Natural killer cell (primary cell): ENCODE measurements at regions not wholly inside any gene's neighbourhood (a gene's known extent, or its start where the extent isn't known, plus 50 kb on each side); places are given as distances from the start of the nearest gene placed in this dataset.

Experiments
- ATAC-seq, 3 donors: fragments of 150-1000 bp in 2 of 3; fragments of 200-7000 bp in 1 of 3; cut with Tn5 transposase; 1 replicate in 1 of 3; 2 replicates in 2 of 3; pipeline ENCODE4 v1.10.0; 2021; ENCODE audit warnings: mild to moderate bottlenecking in 2 of 3, moderate library complexity in 2 of 3
- DNase-seq, 2 donors: peaks; one replicate each; pipeline versions ENCODE4 v3.0.0 to v3.0.0-alpha.2; 2013 to 2021; ENCODE audit warnings: mixed read lengths in 1 of 2
- H3K27ac ChIP-seq: one replicate; pipeline ENCODE4 v1.5.1; 2013; ENCODE audit warnings: mild to moderate bottlenecking, low read length
- H3K27me3 ChIP-seq: one replicate; pipeline ENCODE4 v1.6.1; 2013; ENCODE audit warnings: low read length; ENCODE audit not compliant: control insufficient read depth, insufficient read depth
- H3K36me3 ChIP-seq: one replicate; pipeline ENCODE4 v1.6.1; 2013; ENCODE audit warnings: low read length; ENCODE audit not compliant: control insufficient read depth, insufficient read depth
- H3K4me1 ChIP-seq: one replicate; pipeline ENCODE4 v1.6.1; 2013; ENCODE audit warnings: low read length; ENCODE audit not compliant: control insufficient read depth, insufficient read depth
- H3K4me3 ChIP-seq: one replicate; pipeline ENCODE4 v1.5.1; 2013; ENCODE audit warnings: low read length
- H3K9me3 ChIP-seq: one replicate; pipeline ENCODE4 v1.6.1; 2013; ENCODE audit warnings: low read length; ENCODE audit not compliant: control insufficient read depth, insufficient read depth
- H3K27ac Mint-ChIP-seq, 2 donors: one replicate each; pipeline ENCODE4 v1.8.0; 2022; ENCODE audit warnings: mild to moderate bottlenecking in 2 of 2, mixed read lengths in 2 of 2, moderate library complexity in 1 of 2
- H3K27me3 Mint-ChIP-seq, 2 donors: one replicate each; pipeline ENCODE4 v1.8.0; 2022; ENCODE audit warnings: low read depth in 2 of 2, mixed read lengths in 2 of 2
- H3K36me3 Mint-ChIP-seq: one replicate; pipeline ENCODE4 v1.8.0; 2022; ENCODE audit warnings: mixed read lengths
- H3K4me1 Mint-ChIP-seq, 2 donors: one replicate each; pipeline ENCODE4 v1.8.0; 2022; ENCODE audit warnings: mixed read lengths in 2 of 2
- H3K4me3 Mint-ChIP-seq: one replicate; pipeline ENCODE4 v1.8.0; 2022; ENCODE audit warnings: mild to moderate bottlenecking, moderate library complexity, mixed read lengths
- H3K9me3 Mint-ChIP-seq, 2 donors: one replicate each; pipeline ENCODE4 v1.8.0; 2022; ENCODE audit warnings: mixed read lengths in 2 of 2
- WGBS: methylation state at CpG from one replicate; pipeline ENCODE4 v1.1.7; 2013; ENCODE audit warnings: missing lambda C conversion rate; ENCODE audit not compliant: insufficient coverage; 5-methylcytosine and 5-hydroxymethylcytosine counted together
- intact Hi-C: fragments of 100-400 bp; cut with micrococcal nuclease; formaldehyde crosslinking; loops from one replicate; pipeline ENCODE4 v1.14.2; 2022
- TF ChIP-seq, protein P1 (sequence below): fragments of 200-600 bp; IDR thresholded peaks from one replicate; pipeline ENCODE4 v1.8.0; 2022; ENCODE audit warnings: antibody characterized with exemption

- TF ChIP-seq, protein P1, sequence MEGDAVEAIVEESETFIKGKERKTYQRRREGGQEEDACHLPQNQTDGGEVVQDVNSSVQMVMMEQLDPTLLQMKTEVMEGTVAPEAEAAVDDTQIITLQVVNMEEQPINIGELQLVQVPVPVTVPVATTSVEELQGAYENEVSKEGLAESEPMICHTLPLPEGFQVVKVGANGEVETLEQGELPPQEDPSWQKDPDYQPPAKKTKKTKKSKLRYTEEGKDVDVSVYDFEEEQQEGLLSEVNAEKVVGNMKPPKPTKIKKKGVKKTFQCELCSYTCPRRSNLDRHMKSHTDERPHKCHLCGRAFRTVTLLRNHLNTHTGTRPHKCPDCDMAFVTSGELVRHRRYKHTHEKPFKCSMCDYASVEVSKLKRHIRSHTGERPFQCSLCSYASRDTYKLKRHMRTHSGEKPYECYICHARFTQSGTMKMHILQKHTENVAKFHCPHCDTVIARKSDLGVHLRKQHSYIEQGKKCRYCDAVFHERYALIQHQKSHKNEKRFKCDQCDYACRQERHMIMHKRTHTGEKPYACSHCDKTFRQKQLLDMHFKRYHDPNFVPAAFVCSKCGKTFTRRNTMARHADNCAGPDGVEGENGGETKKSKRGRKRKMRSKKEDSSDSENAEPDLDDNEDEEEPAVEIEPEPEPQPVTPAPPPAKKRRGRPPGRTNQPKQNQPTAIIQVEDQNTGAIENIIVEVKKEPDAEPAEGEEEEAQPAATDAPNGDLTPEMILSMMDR: no peak
- Histone ChIP-seq H3K36me3 (no peaks in the 10 kb centered on the region), H3K27ac (no peak overlapping the region), H3K27me3 (peaks cover 2% of the 10 kb centered on the region), H3K4me1 (no peaks in the 10 kb centered on the region), H3K4me3 (no peak overlapping the region), H3K9me3 (no peaks in the 10 kb centered on the region)
- no peak for ATAC-seq
- intact Hi-C loops: no loop called here
- no peaks in the 10 kb centered on the region for H3K9me3 Mint-ChIP-seq
- no peak overlapping the region for H3K27ac Mint-ChIP-seq
- 100% methylated on average over 1 of the region's 2 CpGs for WGBS
- DNase-seq: no peak
- H3K4me3 Mint-ChIP-seq: no peak overlapping the region
- H3K36me3 Mint-ChIP-seq: no peaks in the 10 kb centered on the region
- H3K27me3 Mint-ChIP-seq: peaks cover 5 to 37% of the 10 kb centered on the region in 2 donors
- H3K4me1 Mint-ChIP-seq: no peaks in the 10 kb centered on the region
Observed at GRCh38 chrX:110437686-110438085, 79.0 kb downstream of the RTL9 start.

- intact Hi-C loops: no loop called here
- no peak overlapping the region for H3K27ac Mint-ChIP-seq
- DNase-seq: no peak
- no peak overlapping the region for H3K4me3 ChIP-seq
- no peak for ATAC-seq
- WGBS: 80% methylated on average over 11 of the region's 11 CpGs
- H3K4me3 Mint-ChIP-seq: no peak overlapping the region
- no peaks in the 10 kb centered on the region for H3K9me3 ChIP-seq
- H3K27ac ChIP-seq: no peak overlapping the region
- H3K4me1 ChIP-seq: no peaks in the 10 kb centered on the region
- TF ChIP-seq, protein P1: no peak
- no peaks in the 10 kb centered on the region for H3K36me3 Mint-ChIP-seq
- H3K9me3 Mint-ChIP-seq: no peaks in the 10 kb centered on the region
- H3K4me1 Mint-ChIP-seq: no peaks in the 10 kb centered on the region
- H3K36me3 ChIP-seq: no peaks in the 10 kb centered on the region
- H3K27me3 ChIP-seq: peaks cover 2% of the 10 kb centered on the region
- peaks cover 4 to 52% of the 10 kb centered on the region in 2 donors for H3K27me3 Mint-ChIP-seq
Observed at GRCh38 chrX:110440016-110440805, 81.6 kb downstream of the RTL9 start.

DNA sequence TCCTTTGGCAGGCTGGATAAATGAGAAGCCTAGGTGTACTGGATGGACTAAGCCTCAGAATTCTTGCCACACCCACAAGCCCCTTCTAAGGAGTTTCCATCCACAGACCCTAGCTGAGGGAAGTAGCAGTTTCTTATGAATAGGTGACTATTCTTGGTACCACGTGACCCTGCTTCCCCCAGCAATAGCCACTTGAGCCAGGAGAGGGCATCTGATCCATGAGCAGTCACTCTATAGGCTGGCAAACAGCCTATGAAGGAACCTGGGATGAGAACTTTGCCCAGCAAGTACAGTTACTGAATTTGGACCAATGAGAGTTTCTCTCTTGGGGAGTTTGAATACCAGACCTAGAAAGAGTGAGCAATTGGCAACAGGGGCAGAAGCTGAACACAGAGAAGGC is 84.0 kb downstream of the RTL9 start:
- TF ChIP-seq, protein P1: no peak
- Mint-ChIP-seq H3K27me3 (peaks cover 4 to 54% of the 10 kb centered on the region in 2 donors), H3K36me3 (no peaks in the 10 kb centered on the region), H3K9me3 (no peaks in the 10 kb centered on the region), H3K4me3 (no peak overlapping the region), H3K27ac (no peak overlapping the region), H3K4me1 (no peaks in the 10 kb centered on the region)
- no peaks in the 10 kb centered on the region for H3K4me1 ChIP-seq
- ATAC-seq (no peak), DNase-seq (peak in 1 of 2 donors; percentile 1)
- intact Hi-C loops: no loop called here
- WGBS: 0% methylated on average over 1 of the region's 1 CpG
- H3K36me3 ChIP-seq: no peaks in the 10 kb centered on the region
- H3K27ac ChIP-seq: no peak overlapping the region
- no peak overlapping the region for H3K4me3 ChIP-seq
- H3K27me3 ChIP-seq: peaks cover 2% of the 10 kb centered on the region
- no peaks in the 10 kb centered on the region for H3K9me3 ChIP-seq

GRCh38 chrX:110444996-110445395 is 86.3 kb downstream of the RTL9 start:
- ATAC-seq (no peak), DNase-seq (no peak)
- no peaks in the 10 kb centered on the region for H3K4me1 Mint-ChIP-seq
- H3K27ac Mint-ChIP-seq: no peak overlapping the region
- peaks cover 4 to 65% of the 10 kb centered on the region in 2 donors for H3K27me3 Mint-ChIP-seq
- Histone ChIP-seq H3K9me3 (no peaks in the 10 kb centered on the region), H3K4me3 (no peak overlapping the region), H3K4me1 (no peaks in the 10 kb centered on the region), H3K27ac (no peak overlapping the region), H3K27me3 (peaks cover 2% of the 10 kb centered on the region), H3K36me3 (no peaks in the 10 kb centered on the region)
- TF ChIP-seq, protein P1: no peak
- WGBS: 74% methylated on average over 3 of the region's 4 CpGs
- H3K9me3 Mint-ChIP-seq: no peaks in the 10 kb centered on the region
- no peak overlapping the region for H3K4me3 Mint-ChIP-seq
- intact Hi-C loops: no loop called here
- no peaks in the 10 kb centered on the region for H3K36me3 Mint-ChIP-seq
